ENCODE measurements at regions not wholly inside any gene's neighbourhood (a gene's known extent, or its start where the extent isn't known, plus 50 kb on each side); places are given as distances from the start of the nearest gene placed in this dataset.

DNA sequence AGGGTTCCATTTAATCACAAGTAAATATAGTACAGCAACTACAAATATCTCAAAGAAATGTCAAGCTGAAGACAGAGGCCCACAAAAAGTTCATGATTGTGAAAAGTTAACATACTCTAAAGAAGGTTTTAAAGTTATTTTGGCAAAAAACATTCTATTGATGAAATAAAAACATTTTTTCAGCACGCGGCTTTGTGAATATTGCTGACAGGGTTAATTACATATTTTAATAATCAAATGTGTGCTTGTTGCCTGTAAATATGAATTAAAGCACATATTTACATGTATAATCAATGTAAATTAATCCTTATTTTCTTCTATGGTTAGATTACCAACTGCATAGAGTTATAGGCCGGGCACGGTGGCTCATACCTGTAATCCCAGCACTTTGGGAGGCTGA is 328.1 kb downstream of the MZT1 start:
- SMC1A ChIA-PET (ENCODE audit: uncharacterized antibody, unreplicated experiment) = no interaction called here
- Histone ChIP-seq H3K27ac (ENCODE audit: control insufficient read depth, insufficient read depth) (no peak overlapping the region), H2AFZ (ENCODE audit: control insufficient read depth, low read depth, low read length) (no peak overlapping the region), H3K4me2 (ENCODE audit: control insufficient read depth, insufficient read depth) (no peak overlapping the region), H3K79me2 (ENCODE audit: control insufficient read depth, insufficient read depth, low read length) (no peaks in the 10 kb centered on the region), H3K4me3 (no peak overlapping the region), H3K9me3 (replicated peaks; ENCODE audit: control insufficient read depth, insufficient read depth, low read length) (no peaks in the 10 kb centered on the region), H3K9ac (ENCODE audit: control insufficient read depth, insufficient read depth, low read length) (no peak overlapping the region), H3K27me3 (replicated peaks in 1 of 2; ENCODE audit: control insufficient read depth in 2 of 2, insufficient read depth in 2 of 2, low read length in 1 of 2) (no peaks in the 10 kb centered on the region), H3K36me3 (ENCODE audit: control insufficient read depth in 2 of 2, insufficient read depth in 2 of 2, low read length in 1 of 2) (no peaks in the 10 kb centered on the region), H3K4me1 (ENCODE audit: control insufficient read depth, insufficient read depth, low read length) (no peaks in the 10 kb centered on the region), H4K20me1 (ENCODE audit: control insufficient read depth, insufficient read depth) (no peaks in the 10 kb centered on the region)
- no peak for DNase-seq (ENCODE audit: low read depth, low spot score)
- RAD21 ChIA-PET (ENCODE audit: unreplicated experiment) = no interaction called here
- FAIRE-seq = no peak
- 61% methylated on average over 4 of the region's 4 CpGs for WGBS (ENCODE audit: insufficient coverage, insufficient replicate concordance, low lambda C conversion rate, missing lambda C conversion rate)
- TF ChIP-seq GABPA (IDR thresholded peaks at IDR 0.05; ENCODE audit: low read depth) (no peak), JUNB (IDR thresholded peaks at IDR 0.05) (no peak), IKZF2 (IDR thresholded peaks at IDR 0.05) (no peak), SP1 (IDR thresholded peaks at IDR 0.05; ENCODE audit: low read depth, low read length) (no peak), KAT2A (conservative IDR thresholded peaks at IDR 0.05; ENCODE audit: control insufficient read depth, low read depth, low read length) (no peak), MEF2B (IDR thresholded peaks at IDR 0.05; ENCODE audit: partially characterized antibody, poor library complexity, severe bottlenecking) (no peak)
- BruUV-seq (replicated peaks) = no TSS peak
- no peak for ATAC-seq
- POLR2A ChIA-PET = no interaction called here
- intact Hi-C loops (cut with micrococcal nuclease; ENCODE audit: unreplicated experiment) = no loop called here
- CTCF ChIA-PET = no interaction called here
- in situ Hi-C loops (cut with MboI) = no loop called here

DNA sequence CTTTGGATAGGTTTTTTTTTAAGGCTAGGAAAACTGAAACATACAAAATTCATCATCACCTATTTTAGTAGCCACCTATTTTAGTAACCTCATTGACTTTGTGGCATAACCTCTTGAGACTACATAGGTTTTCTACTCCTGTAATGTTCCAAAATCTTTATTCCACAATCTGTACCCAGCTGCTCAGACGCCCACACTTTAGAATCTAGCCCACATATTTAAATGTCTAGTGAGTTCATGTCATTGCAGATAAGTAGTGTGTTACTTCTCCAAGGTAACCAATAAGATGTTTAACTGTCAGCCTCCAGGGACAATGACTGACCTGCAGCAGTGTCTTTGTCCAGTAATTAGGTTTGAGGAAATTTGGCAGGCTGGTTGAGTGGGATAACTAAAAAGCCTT is 330.2 kb downstream of the MZT1 start:
- H3K4me1 ChIP-seq (ENCODE audit: control insufficient read depth, insufficient read depth, low read length) = no peaks in the 10 kb centered on the region
- DNase-seq (ENCODE audit: low read depth, low spot score) (no peak), ATAC-seq (no peak), FAIRE-seq (no peak)
- no peaks in the 10 kb centered on the region for H3K27me3 ChIP-seq (replicated peaks in 1 of 2; ENCODE audit: control insufficient read depth in 2 of 2, insufficient read depth in 2 of 2, low read length in 1 of 2)
- no peak overlapping the region for H3K4me2 ChIP-seq (ENCODE audit: control insufficient read depth, insufficient read depth)
- no peaks in the 10 kb centered on the region for H3K36me3 ChIP-seq (ENCODE audit: control insufficient read depth in 2 of 2, insufficient read depth in 2 of 2, low read length in 1 of 2)
- ChIA-PET SMC1A (ENCODE audit: uncharacterized antibody, unreplicated experiment) (interaction anchor here (1.5 kb wide), 1 partner anchor 10 kb away, joined by 4 read pairs; no protein-coding TSS in a partner anchor), RAD21 (ENCODE audit: unreplicated experiment) (no interaction called here), CTCF (interaction anchor here (1.0 kb wide), 1 partner anchor 10 kb away, joined by 3 read pairs; no protein-coding TSS in a partner anchor), POLR2A (no interaction called here)
- H4K20me1 ChIP-seq (ENCODE audit: control insufficient read depth, insufficient read depth) = no peaks in the 10 kb centered on the region
- H2AFZ ChIP-seq (ENCODE audit: control insufficient read depth, low read depth, low read length) = no peak overlapping the region
- 37% methylated on average over 1 of the region's 1 CpG for WGBS (ENCODE audit: insufficient coverage, insufficient replicate concordance, low lambda C conversion rate, missing lambda C conversion rate)
- H3K9me3 ChIP-seq (replicated peaks; ENCODE audit: control insufficient read depth, insufficient read depth, low read length) = no peaks in the 10 kb centered on the region
- H3K4me3 ChIP-seq = no peak overlapping the region
- in situ Hi-C loops (cut with MboI) (no loop called here), intact Hi-C loops (cut with micrococcal nuclease; ENCODE audit: unreplicated experiment) (no loop called here)
- H3K9ac ChIP-seq (ENCODE audit: control insufficient read depth, insufficient read depth, low read length) = no peak overlapping the region
- no peaks in the 10 kb centered on the region for H3K79me2 ChIP-seq (ENCODE audit: control insufficient read depth, insufficient read depth, low read length)
- BruUV-seq (replicated peaks) = no TSS peak
- H3K27ac ChIP-seq (ENCODE audit: control insufficient read depth, insufficient read depth) = no peak overlapping the region
- no peak for TF ChIP-seq FOXK2 (IDR thresholded peaks at IDR 0.05)
- TF ChIP-seq, protein P1, sequence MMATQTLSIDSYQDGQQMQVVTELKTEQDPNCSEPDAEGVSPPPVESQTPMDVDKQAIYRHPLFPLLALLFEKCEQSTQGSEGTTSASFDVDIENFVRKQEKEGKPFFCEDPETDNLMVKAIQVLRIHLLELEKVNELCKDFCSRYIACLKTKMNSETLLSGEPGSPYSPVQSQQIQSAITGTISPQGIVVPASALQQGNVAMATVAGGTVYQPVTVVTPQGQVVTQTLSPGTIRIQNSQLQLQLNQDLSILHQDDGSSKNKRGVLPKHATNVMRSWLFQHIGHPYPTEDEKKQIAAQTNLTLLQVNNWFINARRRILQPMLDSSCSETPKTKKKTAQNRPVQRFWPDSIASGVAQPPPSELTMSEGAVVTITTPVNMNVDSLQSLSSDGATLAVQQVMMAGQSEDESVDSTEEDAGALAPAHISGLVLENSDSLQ (IDR thresholded peaks at IDR 0.05) = no peak
- TF ChIP-seq, protein P2, sequence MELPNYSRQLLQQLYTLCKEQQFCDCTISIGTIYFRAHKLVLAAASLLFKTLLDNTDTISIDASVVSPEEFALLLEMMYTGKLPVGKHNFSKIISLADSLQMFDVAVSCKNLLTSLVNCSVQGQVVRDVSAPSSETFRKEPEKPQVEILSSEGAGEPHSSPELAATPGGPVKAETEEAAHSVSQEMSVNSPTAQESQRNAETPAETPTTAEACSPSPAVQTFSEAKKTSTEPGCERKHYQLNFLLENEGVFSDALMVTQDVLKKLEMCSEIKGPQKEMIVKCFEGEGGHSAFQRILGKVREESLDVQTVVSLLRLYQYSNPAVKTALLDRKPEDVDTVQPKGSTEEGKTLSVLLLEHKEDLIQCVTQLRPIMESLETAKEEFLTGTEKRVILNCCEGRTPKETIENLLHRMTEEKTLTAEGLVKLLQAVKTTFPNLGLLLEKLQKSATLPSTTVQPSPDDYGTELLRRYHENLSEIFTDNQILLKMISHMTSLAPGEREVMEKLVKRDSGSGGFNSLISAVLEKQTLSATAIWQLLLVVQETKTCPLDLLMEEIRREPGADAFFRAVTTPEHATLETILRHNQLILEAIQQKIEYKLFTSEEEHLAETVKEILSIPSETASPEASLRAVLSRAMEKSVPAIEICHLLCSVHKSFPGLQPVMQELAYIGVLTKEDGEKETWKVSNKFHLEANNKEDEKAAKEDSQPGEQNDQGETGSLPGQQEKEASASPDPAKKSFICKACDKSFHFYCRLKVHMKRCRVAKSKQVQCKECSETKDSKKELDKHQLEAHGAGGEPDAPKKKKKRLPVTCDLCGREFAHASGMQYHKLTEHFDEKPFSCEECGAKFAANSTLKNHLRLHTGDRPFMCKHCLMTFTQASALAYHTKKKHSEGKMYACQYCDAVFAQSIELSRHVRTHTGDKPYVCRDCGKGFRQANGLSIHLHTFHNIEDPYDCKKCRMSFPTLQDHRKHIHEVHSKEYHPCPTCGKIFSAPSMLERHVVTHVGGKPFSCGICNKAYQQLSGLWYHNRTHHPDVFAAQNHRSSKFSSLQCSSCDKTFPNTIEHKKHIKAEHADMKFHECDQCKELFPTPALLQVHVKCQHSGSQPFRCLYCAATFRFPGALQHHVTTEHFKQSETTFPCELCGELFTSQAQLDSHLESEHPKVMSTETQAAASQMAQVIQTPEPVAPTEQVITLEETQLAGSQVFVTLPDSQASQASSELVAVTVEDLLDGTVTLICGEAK (IDR thresholded peaks at IDR 0.05; ENCODE audit: borderline replicate concordance) = no peak
- TF ChIP-seq YY1 (IDR thresholded peaks at IDR 0.05; ENCODE audit: low read depth, low read length) = no peak
- no peak for TF ChIP-seq NR2F1 (conservative IDR thresholded peaks at IDR 0.05)
- no peak for TF ChIP-seq MXI1 (IDR thresholded peaks at IDR 0.05; ENCODE audit: low read depth, low read length)
- TF ChIP-seq, protein P3, sequence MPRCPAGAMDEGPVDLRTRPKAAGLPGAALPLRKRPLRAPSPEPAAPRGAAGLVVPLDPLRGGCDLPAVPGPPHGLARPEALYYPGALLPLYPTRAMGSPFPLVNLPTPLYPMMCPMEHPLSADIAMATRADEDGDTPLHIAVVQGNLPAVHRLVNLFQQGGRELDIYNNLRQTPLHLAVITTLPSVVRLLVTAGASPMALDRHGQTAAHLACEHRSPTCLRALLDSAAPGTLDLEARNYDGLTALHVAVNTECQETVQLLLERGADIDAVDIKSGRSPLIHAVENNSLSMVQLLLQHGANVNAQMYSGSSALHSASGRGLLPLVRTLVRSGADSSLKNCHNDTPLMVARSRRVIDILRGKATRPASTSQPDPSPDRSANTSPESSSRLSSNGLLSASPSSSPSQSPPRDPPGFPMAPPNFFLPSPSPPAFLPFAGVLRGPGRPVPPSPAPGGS (IDR thresholded peaks at IDR 0.05; ENCODE audit: borderline replicate concordance, insufficient read depth, low read depth, low read length, poor library complexity, severe bottlenecking) = no peak
